GM11168 (cell line): ENCODE measurements at regions not wholly inside any gene's neighbourhood (a gene's known extent, or its start where the extent isn't known, plus 50 kb on each side); places are given as distances from the start of the nearest gene placed in this dataset.

Source experiments
- in situ Hi-C: fragments of 300-500 bp; cut with MboI; formaldehyde crosslinking; loops from one replicate; pipeline ENCODE4 v1.12.0; 2022; ENCODE audit warnings: low sequenced_read_pairs; ENCODE audit not compliant: unreplicated experiment

DNA sequence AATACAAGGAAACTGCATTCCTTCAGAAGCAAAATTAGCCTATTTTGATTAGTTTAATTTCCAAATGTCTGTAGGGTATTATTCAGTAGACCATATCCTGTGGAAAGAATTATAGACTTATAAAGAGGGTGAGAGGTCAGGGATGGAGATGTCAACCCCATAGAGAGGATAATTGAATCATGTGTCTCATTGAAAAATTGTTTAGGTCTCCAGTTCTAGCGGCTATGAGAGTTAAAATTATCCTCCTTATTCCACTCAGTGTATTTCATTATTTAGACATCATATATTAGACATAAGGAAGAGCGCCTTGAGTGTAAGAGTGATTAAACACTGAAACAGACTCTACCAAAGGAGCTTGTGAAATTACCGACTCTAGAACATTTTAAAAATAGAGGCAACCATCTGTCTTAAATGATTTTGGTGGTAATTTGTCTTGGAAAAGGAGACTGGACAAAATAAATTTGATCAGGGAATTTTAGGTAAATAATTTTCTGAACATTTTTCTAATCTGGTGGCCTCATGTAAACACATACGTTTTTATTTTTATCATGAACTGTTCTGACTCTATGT, 654.4 kb upstream of the TENM3 start:
- in situ Hi-C loops, result no loop called here

DNA sequence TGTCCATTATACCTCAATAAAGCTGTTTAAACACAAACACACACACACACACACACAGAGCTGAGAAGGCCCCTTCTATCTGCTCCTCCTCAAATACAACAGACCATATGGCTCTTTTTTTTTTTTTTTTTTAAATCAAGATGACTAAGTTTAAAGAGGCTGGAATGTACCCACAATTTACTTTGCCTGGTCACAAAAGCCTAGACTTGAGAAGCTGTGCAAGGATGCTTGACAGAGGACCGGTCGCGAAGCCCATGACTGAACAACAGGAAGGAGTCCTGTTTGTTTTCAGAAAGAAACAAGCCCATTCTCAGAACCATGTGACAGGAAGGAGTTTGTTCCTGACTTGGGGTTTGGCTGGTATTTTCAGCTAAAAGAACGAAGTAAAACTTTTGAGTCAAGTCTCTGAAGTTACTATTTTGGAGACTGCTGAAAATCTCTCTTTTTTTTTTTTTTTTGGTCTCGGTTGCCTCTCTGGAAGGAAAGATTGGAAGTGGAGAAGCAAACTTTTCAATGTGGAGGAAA, 650.9 kb upstream of the TENM3 start:
- in situ Hi-C loops, result no loop called here

- in situ Hi-C loops, result no loop called here
Observed at GRCh38 chr4:181593703-181594102, 649.5 kb upstream of the TENM3 start.

GRCh38 chr4:181594188-181594587, 649.0 kb upstream of the TENM3 start:
- in situ Hi-C loops, result no loop called here

DNA sequence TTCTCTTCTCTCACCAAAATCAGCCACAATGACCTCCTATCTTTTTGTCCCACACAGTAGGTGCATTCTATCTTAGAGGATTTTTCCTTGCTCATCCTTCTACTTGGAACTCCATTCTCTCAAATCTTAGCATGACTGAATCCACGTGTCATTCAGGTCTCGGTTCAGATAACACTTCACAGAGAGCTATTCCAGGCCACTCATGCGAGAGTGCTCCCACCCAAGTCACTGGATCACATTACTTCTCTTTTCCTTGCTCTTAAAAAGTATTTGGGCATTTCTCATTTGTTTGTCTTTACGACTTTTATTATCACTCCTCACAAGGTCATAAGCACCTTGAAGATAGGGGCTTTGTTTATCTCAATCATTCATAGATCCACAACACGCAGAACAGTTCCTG, 647.5 kb upstream of the TENM3 start:
- in situ Hi-C loops, result no loop called here

- in situ Hi-C loops, result no loop called here
Observed at GRCh38 chr4:181597766-181598165, 645.4 kb upstream of the TENM3 start.

DNA sequence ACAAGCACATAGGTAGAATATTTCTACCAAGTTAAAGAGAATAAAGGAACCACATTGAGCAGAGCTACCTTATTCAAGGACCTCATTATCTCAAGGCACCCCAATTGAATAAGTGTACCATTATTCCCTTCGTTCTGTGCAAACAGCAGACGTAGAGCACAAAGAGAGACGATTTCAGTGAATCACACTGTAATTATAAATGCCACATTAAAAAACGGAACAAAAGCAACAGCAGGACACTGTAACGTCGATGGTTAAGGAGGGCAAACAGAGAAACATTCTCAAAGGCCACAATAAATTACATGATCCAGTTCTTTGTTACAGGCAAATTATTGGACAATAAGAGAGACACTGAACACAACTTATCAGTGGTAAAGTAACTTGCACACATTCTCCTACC, 644.1 kb upstream of the TENM3 start:
- in situ Hi-C loops, result no loop called here

DNA sequence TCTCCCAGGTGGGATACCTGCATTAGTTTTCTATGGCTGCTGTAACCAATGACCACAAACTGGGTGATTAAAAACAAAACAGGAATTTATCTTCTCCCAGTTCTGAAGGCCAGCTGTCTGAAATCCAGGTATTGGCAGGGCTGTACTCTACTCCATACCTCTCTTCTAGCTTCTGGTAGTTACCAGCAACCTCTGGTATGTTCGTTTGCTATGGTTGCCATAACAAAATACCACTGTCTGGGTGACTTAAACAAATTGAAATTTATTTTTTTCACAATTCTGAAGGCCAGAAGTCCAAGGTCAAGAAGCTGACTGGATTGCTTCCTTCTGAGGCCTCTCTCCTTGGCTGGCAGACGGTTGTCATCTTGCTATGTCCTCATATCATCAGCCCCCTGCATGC, 642.1 kb upstream of the TENM3 start:
- in situ Hi-C loops, result no loop called here

GRCh38 chr4:181604546-181604945, 638.7 kb upstream of the TENM3 start:
- in situ Hi-C loops, result no loop called here

DNA sequence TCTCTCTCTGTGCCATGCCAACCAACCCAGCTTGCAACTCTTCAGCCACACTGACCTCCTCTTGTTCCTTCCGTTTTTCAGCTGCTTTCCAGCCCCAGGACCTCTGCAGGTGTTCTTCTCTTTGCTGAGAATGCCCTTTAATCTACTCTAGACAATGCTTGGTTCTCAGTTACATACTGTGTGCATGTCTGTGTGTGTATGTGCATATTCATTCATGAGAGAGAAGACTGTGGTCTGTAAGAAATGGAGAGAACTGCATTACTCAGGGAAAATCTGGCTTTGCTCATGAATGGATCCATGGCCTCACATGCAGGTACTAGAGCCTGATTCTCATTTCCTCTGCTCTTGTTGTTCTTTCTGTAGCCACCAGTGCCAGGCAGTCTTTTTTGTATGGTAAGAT, 636.9 kb upstream of the TENM3 start:
- in situ Hi-C loops, result no loop called here

GRCh38 chr4:181608181-181608580, 635.0 kb upstream of the TENM3 start:
- in situ Hi-C loops, result no loop called here

- in situ Hi-C loops, result no loop called here
Observed at GRCh38 chr4:181611033-181611711, 632.0 kb upstream of the TENM3 start.

DNA sequence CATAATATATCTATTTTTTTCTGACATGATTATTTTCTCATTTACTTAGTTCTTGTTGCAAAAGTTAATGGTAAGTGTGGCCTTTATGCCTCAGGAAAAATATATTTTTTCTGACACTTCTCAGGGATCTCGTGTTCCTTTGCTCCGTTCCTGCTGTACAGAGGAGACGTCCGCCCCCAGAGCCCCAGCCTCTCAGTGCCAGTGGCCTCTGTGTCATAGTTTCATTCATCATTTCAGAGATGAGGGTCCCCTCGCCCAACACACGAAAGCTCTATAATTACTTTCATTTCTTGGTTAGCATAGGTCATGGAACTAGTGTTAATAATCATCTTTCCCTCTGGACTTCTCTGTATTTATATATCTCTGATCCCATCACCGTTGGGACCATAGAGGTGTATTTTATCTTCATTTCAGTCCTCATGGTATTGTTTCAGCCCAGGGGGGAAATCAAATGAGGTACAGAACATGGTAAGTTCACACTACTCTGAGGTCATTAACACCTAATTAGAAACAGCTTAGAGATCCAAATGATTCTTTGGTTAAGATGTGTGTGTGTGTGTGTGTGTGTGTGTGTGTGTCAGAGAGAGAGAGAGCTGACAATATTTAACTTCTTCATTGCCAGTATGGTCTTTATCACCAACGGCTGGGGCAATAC, 631.1 kb upstream of the TENM3 start:
- in situ Hi-C loops, result no loop called here

GRCh38 chr4:181613200-181613599, 630.0 kb upstream of the TENM3 start:
- in situ Hi-C loops, result no loop called here

GRCh38 chr4:181618038-181618618, 625.1 kb upstream of the TENM3 start:
- in situ Hi-C loops, result no loop called here

- in situ Hi-C loops, result no loop called here
Observed at GRCh38 chr4:181618896-181619295, 624.3 kb upstream of the TENM3 start.

- in situ Hi-C loops, result no loop called here
Observed at GRCh38 chr4:181619651-181620050, 623.6 kb upstream of the TENM3 start.

- in situ Hi-C loops, result no loop called here
Observed at GRCh38 chr4:181637186-181638105, 605.8 kb upstream of the TENM3 start.

- in situ Hi-C loops, result no loop called here
Observed at GRCh38 chr4:181643466-181643865, 599.7 kb upstream of the TENM3 start.

DNA sequence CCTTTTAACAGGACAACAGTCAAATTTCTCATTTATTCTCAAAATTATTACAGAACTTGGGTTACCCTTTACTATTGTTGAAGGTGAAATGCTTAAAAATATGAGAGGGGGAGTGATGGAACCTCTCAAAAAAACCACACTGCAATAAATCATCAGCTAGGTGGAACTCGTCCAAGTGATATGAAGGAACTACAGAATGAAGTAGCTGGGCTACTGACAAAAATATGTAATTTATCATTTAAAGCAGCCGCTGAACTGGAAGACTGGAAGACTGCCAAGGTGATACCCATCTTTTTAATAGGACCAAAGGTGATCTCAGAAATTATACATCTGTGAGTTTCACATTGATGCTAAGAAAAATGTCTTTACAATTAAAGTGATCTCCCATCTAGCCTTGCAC, 597.7 kb upstream of the TENM3 start:
- in situ Hi-C loops, result no loop called here
